Mammary epithelial cell (primary cell): ENCODE measurements at regions not wholly inside any gene's neighbourhood (a gene's known extent, or its start where the extent isn't known, plus 50 kb on each side); places are given as distances from the start of the nearest gene placed in this dataset.

Source experiments
- EZH2 ChIP-seq: IDR thresholded peaks from 2 replicates; pipeline ENCODE4 v1.6.1; 2012; ENCODE audit warnings: low read length, inconsistent platforms, borderline replicate concordance
- TF ChIP-seq, protein P1 (sequence below), 2 donors: IDR thresholded peaks in 1 of 2; conservative IDR thresholded peaks in 1 of 2; 2 replicates each; pipeline ENCODE4 v1.5.1; 2011 to 2012; ENCODE audit warnings: inconsistent platforms in 2 of 2, low read length in 2 of 2, mild to moderate bottlenecking in 2 of 2, control low read depth in 1 of 2, low read depth in 1 of 2; ENCODE audit not compliant: insufficient read depth in 1 of 2; ENCODE audit errors: extremely low read depth in 1 of 2

- TF ChIP-seq, protein P1, sequence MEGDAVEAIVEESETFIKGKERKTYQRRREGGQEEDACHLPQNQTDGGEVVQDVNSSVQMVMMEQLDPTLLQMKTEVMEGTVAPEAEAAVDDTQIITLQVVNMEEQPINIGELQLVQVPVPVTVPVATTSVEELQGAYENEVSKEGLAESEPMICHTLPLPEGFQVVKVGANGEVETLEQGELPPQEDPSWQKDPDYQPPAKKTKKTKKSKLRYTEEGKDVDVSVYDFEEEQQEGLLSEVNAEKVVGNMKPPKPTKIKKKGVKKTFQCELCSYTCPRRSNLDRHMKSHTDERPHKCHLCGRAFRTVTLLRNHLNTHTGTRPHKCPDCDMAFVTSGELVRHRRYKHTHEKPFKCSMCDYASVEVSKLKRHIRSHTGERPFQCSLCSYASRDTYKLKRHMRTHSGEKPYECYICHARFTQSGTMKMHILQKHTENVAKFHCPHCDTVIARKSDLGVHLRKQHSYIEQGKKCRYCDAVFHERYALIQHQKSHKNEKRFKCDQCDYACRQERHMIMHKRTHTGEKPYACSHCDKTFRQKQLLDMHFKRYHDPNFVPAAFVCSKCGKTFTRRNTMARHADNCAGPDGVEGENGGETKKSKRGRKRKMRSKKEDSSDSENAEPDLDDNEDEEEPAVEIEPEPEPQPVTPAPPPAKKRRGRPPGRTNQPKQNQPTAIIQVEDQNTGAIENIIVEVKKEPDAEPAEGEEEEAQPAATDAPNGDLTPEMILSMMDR (conservative IDR thresholded peaks at IDR 0.05 in 1 of 2, IDR thresholded peaks at IDR 0.05 in 1 of 2; ENCODE audit: extremely low read depth in 1 of 2, insufficient read depth in 1 of 2, low read depth in 1 of 2, low read length in 2 of 2): no peak
- no peak for TF ChIP-seq EZH2
Observed at GRCh38 chr20:60071965-60072364, 113.7 kb downstream of the CDH26 start.
